Breast epithelium (tissue), 3 donors: ENCODE measurements at regions not wholly inside any gene's neighbourhood (a gene's known extent, or its start where the extent isn't known, plus 50 kb on each side); places are given as distances from the start of the nearest gene placed in this dataset.

Experiments
- POLR2AphosphoS5 ChIP-seq, 3 donors: sonication (generic); formaldehyde crosslinking; IDR thresholded peaks; one replicate each; pipeline ENCODE4 v1.6.1; 2017; ENCODE audit warnings: antibody characterized with exemption in 3 of 3
- TF ChIP-seq, protein P1 (sequence below), 3 donors: fragments of 450-650 bp; IDR thresholded peaks; one replicate each; pipeline ENCODE4 v1.5.1; 2016 to 2017; ENCODE audit warnings: antibody characterized with exemption in 3 of 3, mild to moderate bottlenecking in 3 of 3, moderate library complexity in 3 of 3

DNA sequence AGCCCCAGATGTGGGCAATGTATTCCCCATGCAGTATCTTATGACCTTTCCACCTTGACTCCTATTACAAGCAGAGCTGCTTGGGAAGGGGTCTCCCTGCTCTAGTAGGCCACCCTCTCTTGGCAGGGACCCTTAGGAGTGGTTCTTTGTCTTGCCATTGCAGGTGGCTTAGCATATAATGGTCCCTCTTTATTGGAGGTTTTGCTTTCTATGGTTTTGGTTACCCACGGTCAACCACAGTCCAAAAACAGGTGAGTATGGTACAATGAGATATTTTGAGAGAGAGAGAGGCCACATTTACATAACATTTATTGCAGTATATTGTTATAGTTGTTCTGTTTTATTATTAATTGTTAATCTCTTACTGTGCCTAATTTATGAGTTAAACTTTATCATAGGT is 472.8 kb upstream of the ASIC2 start:
- TF ChIP-seq, protein P1, sequence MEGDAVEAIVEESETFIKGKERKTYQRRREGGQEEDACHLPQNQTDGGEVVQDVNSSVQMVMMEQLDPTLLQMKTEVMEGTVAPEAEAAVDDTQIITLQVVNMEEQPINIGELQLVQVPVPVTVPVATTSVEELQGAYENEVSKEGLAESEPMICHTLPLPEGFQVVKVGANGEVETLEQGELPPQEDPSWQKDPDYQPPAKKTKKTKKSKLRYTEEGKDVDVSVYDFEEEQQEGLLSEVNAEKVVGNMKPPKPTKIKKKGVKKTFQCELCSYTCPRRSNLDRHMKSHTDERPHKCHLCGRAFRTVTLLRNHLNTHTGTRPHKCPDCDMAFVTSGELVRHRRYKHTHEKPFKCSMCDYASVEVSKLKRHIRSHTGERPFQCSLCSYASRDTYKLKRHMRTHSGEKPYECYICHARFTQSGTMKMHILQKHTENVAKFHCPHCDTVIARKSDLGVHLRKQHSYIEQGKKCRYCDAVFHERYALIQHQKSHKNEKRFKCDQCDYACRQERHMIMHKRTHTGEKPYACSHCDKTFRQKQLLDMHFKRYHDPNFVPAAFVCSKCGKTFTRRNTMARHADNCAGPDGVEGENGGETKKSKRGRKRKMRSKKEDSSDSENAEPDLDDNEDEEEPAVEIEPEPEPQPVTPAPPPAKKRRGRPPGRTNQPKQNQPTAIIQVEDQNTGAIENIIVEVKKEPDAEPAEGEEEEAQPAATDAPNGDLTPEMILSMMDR (IDR thresholded peaks at IDR 0.05): no peak
- TF ChIP-seq POLR2AphosphoS5 (IDR thresholded peaks at IDR 0.05): no peak
